Stomach smooth muscle (tissue), 2 donors: ENCODE measurements at regions not wholly inside any gene's neighbourhood (a gene's known extent, or its start where the extent isn't known, plus 50 kb on each side); places are given as distances from the start of the nearest gene placed in this dataset.
"Not testable (repeated sequence)": the region's sequence is repeated elsewhere in the genome, so short reads cannot be mapped to it uniquely, and the experiment has no call there.

Source experiments
- H3K27ac ChIP-seq: one replicate; pipeline ENCODE4 v1.7.0; 2013; ENCODE audit warnings: mild to moderate bottlenecking, low read length, inconsistent platforms
- H3K27me3 ChIP-seq, 2 donors: one replicate each; pipeline ENCODE4 v1.7.0; 2013; ENCODE audit warnings: low read length in 2 of 2; ENCODE audit not compliant: insufficient read depth in 2 of 2, control insufficient read depth in 1 of 2
- H3K36me3 ChIP-seq, 2 donors: one replicate each; pipeline ENCODE4 v1.7.0; 2013; ENCODE audit warnings: low read length in 2 of 2; ENCODE audit not compliant: control insufficient read depth in 2 of 2, insufficient read depth in 2 of 2
- H3K4me1 ChIP-seq: one replicate; pipeline ENCODE4 v1.7.0; 2013; ENCODE audit warnings: low read length; ENCODE audit not compliant: control insufficient read depth, insufficient read depth
- H3K4me3 ChIP-seq, 2 donors: one replicate each; pipeline ENCODE4 v1.7.0; 2013; ENCODE audit warnings: low read length in 2 of 2
- H3K9ac ChIP-seq, 2 donors: one replicate each; pipeline ENCODE4 v1.7.0; 2013; ENCODE audit warnings: low read length in 2 of 2, mild to moderate bottlenecking in 1 of 2
- H3K9me3 ChIP-seq, 2 donors: one replicate each; pipeline ENCODE4 v1.7.0; 2013; ENCODE audit warnings: low read length in 2 of 2; ENCODE audit not compliant: control insufficient read depth in 2 of 2
- donor health status: healthy.
- donor health status: Pancreatic carcinoma.

DNA sequence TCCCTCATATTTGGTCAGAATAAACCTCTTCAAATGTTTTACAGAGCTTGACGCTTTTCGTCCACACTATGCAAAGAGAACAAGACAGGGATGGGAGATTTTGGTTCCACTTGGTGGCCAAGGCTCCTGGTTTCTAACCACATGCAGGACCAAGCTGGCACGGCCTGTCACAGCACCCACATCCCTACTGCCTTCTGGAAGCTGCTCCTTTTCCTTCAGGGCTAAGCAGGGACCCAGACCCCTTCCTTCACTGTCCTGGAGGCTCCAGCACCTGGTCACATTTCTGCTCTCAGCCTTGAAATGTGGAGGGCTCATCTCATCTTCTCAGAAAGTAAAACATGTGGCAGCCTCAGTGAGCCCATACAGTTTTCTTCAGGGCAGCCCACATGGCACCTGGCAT lies 50.4 kb upstream of the ARHGEF7 start:
- Histone ChIP-seq H3K36me3 (no peaks in the 10 kb centered on the region), H3K27me3 (peaks cover 5 to 15% of the 10 kb centered on the region in 2 donors), H3K4me1 (peaks cover 5% of the 10 kb centered on the region), H3K4me3 (no peak overlapping the region), H3K9ac (no peak overlapping the region), H3K9me3 (no peaks in the 10 kb centered on the region), H3K27ac (no peak overlapping the region)

DNA sequence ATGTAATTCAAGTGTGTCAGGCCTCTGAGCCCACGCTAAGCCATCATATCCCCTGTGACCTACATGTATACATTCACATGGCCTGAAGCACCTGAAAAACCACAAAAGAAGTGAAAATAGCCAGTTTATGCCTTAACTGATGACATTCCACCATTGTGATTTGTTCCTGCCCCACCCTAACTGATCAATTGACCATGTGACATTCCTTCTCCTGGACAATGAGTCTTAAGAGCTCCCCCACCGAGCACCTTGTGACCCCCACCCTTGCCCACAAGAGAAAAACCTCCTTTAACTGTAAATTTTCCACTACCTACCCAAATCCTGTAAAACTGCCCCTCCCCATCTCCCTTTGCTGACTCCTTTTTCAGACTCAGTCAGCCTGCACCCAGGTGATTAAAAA lies 52.1 kb upstream of the ARHGEF7 start:
- H3K27ac ChIP-seq, result no peak overlapping the region
- H3K4me3 ChIP-seq, result no peak overlapping the region
- no peaks in the 10 kb centered on the region for H3K9me3 ChIP-seq
- H3K9ac ChIP-seq, result no peak overlapping the region
- H3K36me3 ChIP-seq, result no peaks in the 10 kb centered on the region
- H3K27me3 ChIP-seq, result peaks cover 0 to 9% of the 10 kb centered on the region in 2 donors
- peaks cover 5% of the 10 kb centered on the region for H3K4me1 ChIP-seq

DNA sequence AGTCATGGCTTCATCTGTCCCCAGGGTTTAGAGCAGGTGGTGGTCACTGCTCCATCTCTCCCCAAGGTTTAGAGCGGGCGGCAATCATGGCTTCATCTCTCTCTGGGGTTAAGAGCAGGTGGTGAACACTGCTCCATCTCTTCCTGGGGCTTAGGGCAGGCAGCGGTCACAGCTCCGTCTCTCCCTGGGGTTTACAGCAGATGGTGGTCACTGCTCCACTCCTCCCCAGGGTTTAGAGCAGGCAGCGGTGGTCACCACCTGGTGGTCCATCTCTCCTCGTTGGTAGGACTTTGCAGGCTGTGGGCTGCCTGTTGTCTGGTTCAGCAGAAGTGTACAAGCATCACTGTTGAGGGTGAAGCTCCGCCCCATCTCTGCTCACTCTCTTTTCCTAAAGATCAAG lies 52.8 kb upstream of the ARHGEF7 start:
- no peak overlapping the region for H3K4me3 ChIP-seq
- no peak overlapping the region for H3K27ac ChIP-seq
- H3K9ac ChIP-seq, result no peak overlapping the region
- H3K4me1 ChIP-seq, result peaks cover 2% of the 10 kb centered on the region
- peaks cover 0 to 8% of the 10 kb centered on the region in 2 donors for H3K27me3 ChIP-seq
- no peaks in the 10 kb centered on the region for H3K36me3 ChIP-seq
- H3K9me3 ChIP-seq, result no peaks in the 10 kb centered on the region

DNA sequence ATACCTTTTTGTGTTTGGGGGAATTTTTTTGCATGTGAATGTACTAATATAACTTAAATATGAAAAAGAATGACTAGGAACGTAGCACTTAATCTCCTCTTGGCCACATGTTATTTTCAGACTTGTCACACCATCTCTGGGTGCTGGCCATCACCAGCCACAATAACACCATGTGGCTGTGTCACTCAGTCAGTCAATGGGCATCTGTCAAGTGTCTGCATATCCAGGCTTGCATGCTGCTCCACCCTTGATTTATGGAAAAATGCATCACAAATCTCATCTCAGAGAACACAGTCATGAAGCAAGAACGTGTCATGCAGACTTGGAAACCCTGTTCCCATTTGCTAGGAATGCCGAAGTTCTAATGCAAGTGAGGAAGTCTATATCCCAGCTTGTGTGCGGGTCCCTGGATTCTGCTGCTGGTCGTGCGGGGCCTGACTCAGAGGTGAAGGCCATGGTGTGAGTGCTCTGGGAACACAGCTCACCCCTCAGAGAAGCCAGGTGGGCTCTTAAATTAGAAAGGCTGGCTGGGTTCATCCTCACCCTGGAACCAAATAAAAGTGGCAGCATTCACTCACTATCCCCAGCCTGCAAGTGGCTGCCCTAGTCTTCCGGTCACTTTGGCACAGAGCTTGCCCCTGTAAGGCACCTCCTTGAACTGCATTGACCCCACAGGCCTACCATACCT lies 53.6 kb upstream of the ARHGEF7 start:
- no peak overlapping the region for H3K9ac ChIP-seq
- H3K4me3 ChIP-seq, result no peak overlapping the region
- H3K36me3 ChIP-seq, result no peaks in the 10 kb centered on the region
- H3K4me1 ChIP-seq, result no peaks in the 10 kb centered on the region
- H3K9me3 ChIP-seq, result no peaks in the 10 kb centered on the region
- peaks cover 0 to 4% of the 10 kb centered on the region in 2 donors for H3K27me3 ChIP-seq
- no peak overlapping the region for H3K27ac ChIP-seq

DNA sequence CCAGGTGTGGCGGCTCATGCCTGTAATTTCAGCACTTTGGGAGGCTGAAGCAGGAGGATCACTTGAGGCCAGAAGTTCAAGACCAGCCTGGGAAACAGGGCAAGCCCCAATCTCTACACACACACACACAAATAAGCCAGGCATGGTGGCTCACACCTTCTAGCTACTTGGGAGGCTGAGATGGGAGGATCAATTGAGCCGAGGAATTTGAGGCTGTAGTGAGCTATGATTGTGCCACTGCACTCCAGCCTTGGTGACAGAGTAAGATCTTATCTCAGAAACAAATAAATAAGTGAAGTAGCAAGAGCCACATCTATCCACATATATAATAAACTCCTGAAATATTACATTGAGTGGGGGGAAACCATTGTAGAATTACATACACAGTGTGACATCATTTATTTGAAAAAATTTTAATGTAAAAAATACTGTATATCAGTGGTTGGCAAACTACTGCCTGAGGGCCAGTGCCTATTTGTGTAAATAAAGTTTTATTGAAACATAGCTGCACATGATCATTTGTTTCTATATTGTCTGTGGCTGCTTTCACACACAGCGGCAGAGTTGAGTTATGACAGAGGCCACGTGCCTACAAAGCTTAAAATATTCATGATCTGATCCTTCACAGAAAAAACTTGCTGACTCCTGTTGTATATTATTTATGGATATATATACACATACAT lies 54.7 kb upstream of the ARHGEF7 start:
- Histone ChIP-seq H3K9ac (no peak overlapping the region), H3K27me3 (peaks cover 0 to 4% of the 10 kb centered on the region in 2 donors), H3K36me3 (no peaks in the 10 kb centered on the region), H3K4me3 (no peak overlapping the region), H3K27ac (no peak overlapping the region), H3K9me3 (no peaks in the 10 kb centered on the region), H3K4me1 (no peaks in the 10 kb centered on the region)

DNA sequence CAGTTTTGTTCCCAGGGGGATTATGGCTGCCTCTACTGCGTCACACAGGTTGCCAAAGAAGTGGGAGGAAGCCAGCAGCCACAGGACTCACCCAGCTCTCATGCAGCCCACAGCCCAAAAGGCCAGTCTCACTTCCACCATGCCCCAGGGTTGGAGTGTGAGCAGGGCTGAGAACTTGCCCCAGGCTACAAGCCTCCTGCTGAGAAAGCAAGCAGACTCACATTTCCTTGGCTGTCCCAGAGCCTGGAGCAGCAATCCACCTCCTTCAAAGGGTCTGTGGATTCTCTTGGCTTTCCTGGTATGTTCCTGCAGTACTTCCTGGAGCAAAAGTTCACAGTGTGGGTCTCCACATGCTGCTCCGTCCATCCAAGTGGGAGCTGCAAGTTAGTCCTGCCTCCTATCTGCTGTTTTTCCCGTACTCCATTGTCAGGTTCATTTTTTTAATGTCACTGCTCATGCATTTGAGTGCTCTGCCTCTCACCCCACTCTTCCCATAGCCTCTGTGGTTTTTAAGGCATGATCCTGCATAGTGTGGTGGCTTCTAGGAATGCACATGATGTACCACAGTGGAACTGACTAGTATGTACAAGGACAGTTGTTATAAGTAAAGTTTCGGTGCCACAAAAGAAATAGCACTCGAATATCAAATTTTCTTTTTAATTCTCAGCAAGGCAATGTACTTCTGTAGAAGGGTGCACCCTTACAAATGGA lies 56.2 kb upstream of the ARHGEF7 start:
- no peaks in the 10 kb centered on the region for H3K4me1 ChIP-seq
- H3K36me3 ChIP-seq, result no peaks in the 10 kb centered on the region
- H3K27me3 ChIP-seq, result peaks cover 0 to 4% of the 10 kb centered on the region in 2 donors
- H3K27ac ChIP-seq, result no peak overlapping the region
- H3K9ac ChIP-seq, result no peak overlapping the region
- no peak overlapping the region for H3K4me3 ChIP-seq
- H3K9me3 ChIP-seq, result no peaks in the 10 kb centered on the region

DNA sequence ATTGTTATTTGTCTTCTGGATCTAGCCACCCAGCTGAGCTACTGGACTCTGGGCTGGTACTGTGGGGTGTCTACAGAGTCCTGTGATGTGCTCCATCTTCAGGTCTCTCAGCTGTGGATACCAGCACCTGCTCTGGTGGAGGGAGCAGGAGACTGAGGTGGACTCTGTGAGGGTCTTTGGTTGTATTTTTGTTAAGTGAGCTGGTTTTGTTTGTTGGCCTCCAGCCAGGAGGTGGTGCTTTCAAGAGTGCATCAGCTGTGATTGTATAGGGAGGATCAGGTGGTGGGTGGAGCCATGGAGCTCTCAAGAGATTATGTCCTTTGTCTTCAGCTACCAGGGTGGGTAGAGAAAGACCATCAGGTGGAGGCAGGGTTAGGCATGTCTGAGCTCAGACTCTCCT lies 56.8 kb upstream of the ARHGEF7 start:
- H3K9me3 ChIP-seq, H3K36me3 ChIP-seq, H3K9ac ChIP-seq, H3K4me3 ChIP-seq, H3K27me3 ChIP-seq, H3K27ac ChIP-seq, H3K4me1 ChIP-seq: not testable (repeated sequence)

DNA sequence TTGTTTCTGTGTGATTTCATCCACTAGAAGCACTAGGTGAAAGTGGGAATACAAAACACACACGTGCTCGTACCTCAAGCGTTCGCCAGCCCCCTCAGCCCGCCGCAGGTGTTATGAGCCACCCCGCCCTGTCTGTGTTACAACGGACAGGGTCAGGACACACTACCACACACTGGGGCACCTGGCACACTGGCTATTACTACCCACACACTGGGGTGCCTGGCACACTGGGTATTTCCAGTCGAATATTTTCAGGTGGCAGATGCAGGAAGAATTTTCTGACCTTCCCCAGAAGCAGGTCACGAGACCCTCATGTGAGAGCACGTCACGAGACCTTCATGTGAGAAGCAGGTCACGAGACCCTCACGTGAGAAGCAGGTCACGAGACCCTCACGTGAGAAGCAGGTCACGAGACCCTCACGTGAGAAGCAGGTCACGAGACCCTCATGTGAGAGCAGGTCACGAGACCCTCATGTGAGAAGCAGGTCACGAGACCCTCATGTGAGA lies 63.3 kb upstream of the ARHGEF7 start:
- H3K4me1 ChIP-seq, H3K9me3 ChIP-seq, H3K9ac ChIP-seq, H3K27ac ChIP-seq, H3K4me3 ChIP-seq, H3K27me3 ChIP-seq, H3K36me3 ChIP-seq: not testable (repeated sequence)

DNA sequence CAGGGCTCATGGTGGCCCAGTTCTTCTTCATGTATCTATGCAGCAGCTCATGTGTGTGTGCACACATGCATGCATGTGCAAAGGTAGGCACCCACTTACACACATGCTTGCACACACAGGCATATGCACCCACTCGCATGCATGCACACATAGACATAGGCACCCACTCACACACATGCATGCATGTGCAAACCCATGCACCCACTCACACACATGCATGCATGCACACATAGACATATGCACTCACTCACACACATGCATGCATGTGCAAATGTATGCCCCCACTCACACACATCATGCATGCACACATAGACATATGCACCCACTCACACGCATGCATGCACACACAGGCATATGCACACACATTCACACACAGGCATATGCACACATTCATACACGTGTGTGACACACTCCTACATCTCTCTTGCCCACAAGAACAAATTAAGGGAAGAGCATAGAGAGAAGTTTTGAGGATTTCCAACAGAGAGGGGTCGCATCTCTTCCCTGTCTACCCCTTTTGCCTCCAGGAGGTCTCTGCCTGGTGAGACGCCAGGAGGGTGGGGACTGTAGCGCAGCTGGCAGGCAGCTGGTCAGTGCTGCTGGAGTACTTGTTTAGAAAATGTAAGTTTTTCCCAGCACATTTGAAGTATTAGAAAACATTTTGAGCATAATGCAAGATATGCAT lies 63.9 kb upstream of the ARHGEF7 start:
- Histone ChIP-seq H3K4me3 (no peak overlapping the region), H3K9ac (no peak overlapping the region), H3K36me3 (no peaks in the 10 kb centered on the region), H3K9me3 (no peaks in the 10 kb centered on the region), H3K27ac (no peak overlapping the region), H3K27me3 (no peaks in the 10 kb centered on the region), H3K4me1 (peaks cover 2% of the 10 kb centered on the region)

DNA sequence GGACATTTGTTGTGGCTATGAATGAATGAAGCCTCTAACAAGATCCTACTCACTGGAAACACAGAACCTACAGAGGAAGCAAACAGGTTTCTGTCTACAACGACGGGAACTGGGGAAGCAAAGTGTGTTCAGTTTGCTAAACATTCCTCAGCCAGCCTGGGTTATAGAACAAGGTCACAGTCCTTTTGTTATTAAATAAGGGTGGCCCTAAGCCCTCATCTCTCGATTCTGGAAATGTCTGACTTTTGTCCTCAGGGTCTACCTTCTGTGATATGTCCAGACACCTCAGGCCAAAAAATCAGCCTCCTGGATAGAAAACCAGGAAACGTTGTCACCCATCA lies 64.6 kb upstream of the ARHGEF7 start:
- H3K4me1 ChIP-seq, result peaks cover 2% of the 10 kb centered on the region

More for the DNA sequence above, 64.6 kb upstream of the ARHGEF7 start:
- Histone ChIP-seq H3K36me3 (no peaks in the 10 kb centered on the region), H3K9me3 (no peaks in the 10 kb centered on the region), H3K4me3 (no peak overlapping the region), H3K27me3 (no peaks in the 10 kb centered on the region), H3K9ac (no peak overlapping the region), H3K27ac (no peak overlapping the region)
